ENCODE measurements at regions not wholly inside any gene's neighbourhood (a gene's known extent, or its start where the extent isn't known, plus 50 kb on each side); places are given as distances from the start of the nearest gene placed in this dataset.

DNA sequence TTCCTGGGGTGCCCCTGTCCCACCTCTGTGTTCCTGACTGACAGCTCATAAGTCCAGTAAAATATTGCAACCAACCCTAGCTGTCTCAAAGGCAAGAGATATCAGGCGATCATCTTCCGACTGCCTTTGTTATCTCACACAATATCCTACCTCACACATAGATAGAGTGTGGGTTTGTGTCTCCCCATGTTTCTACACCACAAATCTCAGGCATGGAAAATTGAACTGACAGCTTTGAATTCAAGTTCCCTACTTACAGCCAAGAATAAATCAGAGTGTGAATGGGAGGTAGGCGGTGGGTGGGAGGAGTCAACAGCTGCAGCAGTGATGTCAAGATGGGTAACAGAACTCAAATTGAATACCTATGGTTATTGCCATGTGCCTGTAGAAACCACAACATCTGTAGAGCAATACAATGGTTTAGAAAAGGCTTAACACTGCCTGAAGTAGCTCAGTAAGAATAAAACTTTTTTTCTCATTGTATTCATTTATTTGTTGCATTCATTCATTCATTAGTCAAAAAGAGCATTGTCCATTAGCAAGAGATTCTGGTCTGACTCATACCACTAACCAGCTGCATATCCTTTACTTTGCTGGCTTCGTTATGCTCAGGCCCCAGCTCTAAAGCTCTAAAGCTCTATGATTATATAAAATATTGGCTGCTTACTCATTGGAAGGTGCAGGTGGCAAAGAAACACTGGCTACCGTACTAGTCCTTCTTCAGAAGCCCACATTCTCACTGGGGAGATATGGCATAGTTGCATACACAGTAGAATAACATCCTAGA lies 108.2 kb upstream of the DMAC1 start:
- Histone ChIP-seq H3K4me3 (no peak overlapping the region), H3K4me1 (no peaks in the 10 kb centered on the region), H3K27ac (no peak overlapping the region), H3K27me3 (no peaks in the 10 kb centered on the region), H3K9me3 (no peaks in the 10 kb centered on the region), H3K36me3 (no peaks in the 10 kb centered on the region)
- intact Hi-C loops (cut with DNase I), result no loop called here
- DNase-seq, result no peak
- TF ChIP-seq POLR2A (IDR thresholded peaks at IDR 0.05) (no peak), EP300 (IDR thresholded peaks at IDR 0.05) (no peak), POLR2AphosphoS5 (IDR thresholded peaks at IDR 0.05) (no peak)
- TF ChIP-seq, protein P1, sequence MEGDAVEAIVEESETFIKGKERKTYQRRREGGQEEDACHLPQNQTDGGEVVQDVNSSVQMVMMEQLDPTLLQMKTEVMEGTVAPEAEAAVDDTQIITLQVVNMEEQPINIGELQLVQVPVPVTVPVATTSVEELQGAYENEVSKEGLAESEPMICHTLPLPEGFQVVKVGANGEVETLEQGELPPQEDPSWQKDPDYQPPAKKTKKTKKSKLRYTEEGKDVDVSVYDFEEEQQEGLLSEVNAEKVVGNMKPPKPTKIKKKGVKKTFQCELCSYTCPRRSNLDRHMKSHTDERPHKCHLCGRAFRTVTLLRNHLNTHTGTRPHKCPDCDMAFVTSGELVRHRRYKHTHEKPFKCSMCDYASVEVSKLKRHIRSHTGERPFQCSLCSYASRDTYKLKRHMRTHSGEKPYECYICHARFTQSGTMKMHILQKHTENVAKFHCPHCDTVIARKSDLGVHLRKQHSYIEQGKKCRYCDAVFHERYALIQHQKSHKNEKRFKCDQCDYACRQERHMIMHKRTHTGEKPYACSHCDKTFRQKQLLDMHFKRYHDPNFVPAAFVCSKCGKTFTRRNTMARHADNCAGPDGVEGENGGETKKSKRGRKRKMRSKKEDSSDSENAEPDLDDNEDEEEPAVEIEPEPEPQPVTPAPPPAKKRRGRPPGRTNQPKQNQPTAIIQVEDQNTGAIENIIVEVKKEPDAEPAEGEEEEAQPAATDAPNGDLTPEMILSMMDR (IDR thresholded peaks at IDR 0.05), result no peak
- WGBS, 2 donors, result 81 to 89% methylated on average over 5 of the region's 5 CpGs

DNA sequence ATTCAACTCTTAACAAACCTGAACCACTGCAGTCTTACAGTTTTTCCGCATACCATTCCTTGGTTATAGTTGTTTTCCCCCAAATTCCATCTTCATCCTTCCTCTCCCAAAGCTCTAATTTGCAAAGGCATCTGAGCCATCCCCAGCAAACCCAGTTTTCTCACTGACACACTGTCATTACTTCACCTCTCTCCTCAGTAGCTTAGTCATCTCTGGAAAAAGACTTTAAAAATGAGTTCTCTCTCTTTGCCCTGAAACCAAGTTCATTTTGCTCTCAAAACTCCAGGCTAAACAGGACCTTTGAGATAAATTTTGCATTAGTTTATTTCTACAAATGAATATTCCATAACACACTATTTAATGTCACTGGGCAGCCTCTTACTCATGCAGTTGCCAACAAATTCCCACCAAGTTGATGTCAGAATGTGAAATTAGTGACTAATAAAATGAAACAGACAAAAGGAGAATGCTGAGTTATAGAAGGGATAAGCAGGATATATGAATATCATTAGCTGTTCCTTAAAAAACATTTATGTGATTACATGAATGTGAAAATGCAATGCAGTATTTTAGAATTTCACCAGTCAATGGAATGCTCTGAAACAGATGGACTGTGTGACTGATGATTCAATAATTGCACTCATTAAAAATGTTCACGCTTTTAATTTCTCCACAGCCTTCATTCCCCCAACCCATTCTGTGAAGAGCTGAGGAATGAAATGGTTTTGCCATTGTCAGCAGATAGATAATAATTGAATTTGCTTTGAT lies 107.4 kb upstream of the DMAC1 start:
- DNase-seq, result no peak
- Histone ChIP-seq H3K27me3 (no peaks in the 10 kb centered on the region), H3K36me3 (no peaks in the 10 kb centered on the region), H3K9me3 (no peaks in the 10 kb centered on the region), H3K4me3 (no peak overlapping the region), H3K4me1 (no peaks in the 10 kb centered on the region), H3K27ac (no peak overlapping the region)
- no peak for TF ChIP-seq POLR2AphosphoS5 (IDR thresholded peaks at IDR 0.05)
- intact Hi-C loops (cut with DNase I), result no loop called here
- WGBS, 2 donors, result 96 to 97% methylated on average over 2 of the region's 2 CpGs

DNA sequence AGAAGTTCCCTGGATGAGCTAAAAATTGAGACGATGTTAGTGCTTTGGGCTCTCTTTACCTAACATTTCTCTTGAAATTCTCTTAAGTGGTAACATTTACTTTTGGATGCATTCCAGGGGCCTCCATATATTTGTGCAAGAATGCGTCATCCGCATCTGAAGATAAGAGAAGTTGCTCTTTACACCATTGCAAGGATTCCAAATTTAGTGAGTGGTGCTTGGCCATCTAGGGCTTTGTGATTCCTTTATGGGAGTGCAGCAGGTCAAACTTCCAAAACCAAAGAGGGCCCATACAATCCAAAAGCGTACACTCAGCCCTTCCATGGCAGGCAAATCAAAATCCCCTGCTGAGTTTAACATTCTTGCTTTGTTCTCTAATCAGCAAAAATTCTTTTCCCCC lies 102.0 kb upstream of the DMAC1 start:
- Histone ChIP-seq H3K36me3 (no peaks in the 10 kb centered on the region), H3K4me3 (no peak overlapping the region), H3K27me3 (no peaks in the 10 kb centered on the region), H3K9me3 (no peaks in the 10 kb centered on the region), H3K27ac (no peak overlapping the region), H3K4me1 (no peaks in the 10 kb centered on the region)
- 89 to 90% methylated on average over 4 of the region's 4 CpGs for WGBS, 2 donors
- no peak for TF ChIP-seq POLR2A (IDR thresholded peaks at IDR 0.05)
- no peak for TF ChIP-seq POLR2AphosphoS5 (IDR thresholded peaks at IDR 0.05)
- TF ChIP-seq, protein P1 (IDR thresholded peaks at IDR 0.05), result no peak
- no peak for TF ChIP-seq EP300 (IDR thresholded peaks at IDR 0.05)
- no peak for DNase-seq
- intact Hi-C loops (cut with DNase I), result no loop called here

DNA sequence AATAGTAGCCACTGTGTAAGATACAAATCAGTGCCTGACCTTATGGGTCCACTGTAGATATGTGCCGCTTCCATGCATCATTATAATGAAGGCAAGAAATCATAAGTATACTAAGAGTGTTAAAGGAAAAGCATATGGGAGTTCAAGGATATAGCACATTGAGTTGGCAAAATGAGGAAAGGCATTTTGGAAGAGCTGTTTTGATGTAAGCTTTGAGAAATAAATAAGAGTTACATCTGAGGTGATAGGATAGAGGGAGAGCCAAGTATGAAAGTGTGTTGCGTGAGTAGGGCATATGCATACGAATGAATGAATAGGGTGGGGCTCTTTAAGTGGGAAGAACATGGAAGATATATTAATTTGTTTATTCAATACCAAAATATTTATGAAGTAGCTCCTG lies 101.0 kb upstream of the DMAC1 start:
- H3K4me1 ChIP-seq, result no peaks in the 10 kb centered on the region
- no peaks in the 10 kb centered on the region for H3K27me3 ChIP-seq
- H3K27ac ChIP-seq, result no peak overlapping the region
- H3K4me3 ChIP-seq, result no peak overlapping the region
- intact Hi-C loops (cut with DNase I), result no loop called here
- WGBS, 2 donors, result 96% methylated on average over 3 of the region's 3 CpGs
- H3K36me3 ChIP-seq, result no peaks in the 10 kb centered on the region
- TF ChIP-seq, protein P1 (IDR thresholded peaks at IDR 0.05), result no peak
- no peak for TF ChIP-seq POLR2AphosphoS5 (IDR thresholded peaks at IDR 0.05)
- no peak for TF ChIP-seq EP300 (IDR thresholded peaks at IDR 0.05)
- no peak for TF ChIP-seq POLR2A (IDR thresholded peaks at IDR 0.05)
- no peak for DNase-seq
- no peaks in the 10 kb centered on the region for H3K9me3 ChIP-seq

DNA sequence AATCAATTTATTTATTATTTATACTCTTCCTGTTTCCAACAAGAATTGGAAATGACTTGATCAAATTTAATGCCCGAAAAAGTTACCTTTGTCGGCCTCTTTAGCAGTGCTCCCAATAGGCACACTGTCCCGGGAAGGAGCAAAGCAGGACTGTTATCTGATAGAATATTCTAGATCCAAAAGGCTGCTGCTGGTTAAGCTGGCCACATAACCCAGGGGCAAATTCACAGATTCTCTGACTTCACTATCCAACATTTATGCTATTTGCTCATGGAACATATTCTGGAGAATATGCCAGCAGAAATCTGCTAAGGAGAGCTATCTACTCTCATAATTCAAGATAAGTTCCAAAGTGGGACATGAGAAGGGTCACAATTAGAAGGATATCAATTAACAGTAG lies 100.2 kb upstream of the DMAC1 start:
- Histone ChIP-seq H3K27ac (no peak overlapping the region), H3K4me3 (no peak overlapping the region), H3K4me1 (no peaks in the 10 kb centered on the region), H3K9me3 (no peaks in the 10 kb centered on the region), H3K27me3 (no peaks in the 10 kb centered on the region), H3K36me3 (no peaks in the 10 kb centered on the region)
- WGBS, 2 donors, result 64 to 79% methylated on average over 3 of the region's 3 CpGs
- intact Hi-C loops (cut with DNase I), result no loop called here
- TF ChIP-seq POLR2AphosphoS5 (IDR thresholded peaks at IDR 0.05) (no peak), POLR2A (IDR thresholded peaks at IDR 0.05) (no peak), EP300 (IDR thresholded peaks at IDR 0.05) (no peak)
- TF ChIP-seq, protein P1 (IDR thresholded peaks at IDR 0.05), result no peak
- DNase-seq, result no peak
